ENCODE measurements at regions not wholly inside any gene's neighbourhood (a gene's known extent, or its start where the extent isn't known, plus 50 kb on each side); places are given as distances from the start of the nearest gene placed in this dataset.

DNA sequence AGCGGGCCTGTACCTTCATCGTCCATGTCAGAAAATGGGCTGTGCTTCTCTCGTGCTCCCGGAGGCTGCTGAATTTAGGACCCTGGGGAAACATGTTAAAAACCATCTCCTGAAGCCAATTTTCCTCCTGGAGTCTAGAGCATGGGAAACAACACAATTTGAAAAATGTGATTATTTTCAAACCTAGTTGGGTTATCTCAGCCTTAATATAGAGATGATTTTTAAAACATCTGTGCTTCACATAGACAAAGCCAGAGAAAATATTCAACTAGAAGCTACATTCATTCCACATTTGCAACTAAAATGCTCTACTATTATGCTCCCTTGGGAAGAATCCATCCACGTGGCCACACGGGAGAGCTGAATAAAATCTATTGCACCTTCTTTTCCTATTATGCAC, 225.9 kb upstream of the TMEM72 start:
- ChIA-PET CTCF (no interaction called here), POLR2A (ENCODE audit: unreplicated experiment) (no interaction called here)
- no TSS peak for BruUV-seq (replicated peaks)
- Histone ChIP-seq H4K20me1 (ENCODE audit: insufficient read depth) (no peaks in the 10 kb centered on the region), H3K27me3 (ENCODE audit: insufficient read depth, low read depth) (peaks cover 11% of the 10 kb centered on the region; the same call in 1 of the 2 replicates), H3F3A (ENCODE audit: insufficient read depth, low read depth) (no peaks in the 10 kb centered on the region), H3K79me2 (ENCODE audit: low read depth) (no peaks in the 10 kb centered on the region), H3K9me3 (ENCODE audit: insufficient read depth, low read depth) (no peaks in the 10 kb centered on the region), H3K36me3 (ENCODE audit: low read depth) (no peaks in the 10 kb centered on the region), H3K9me2 (ENCODE audit: insufficient read depth) (0 out of 2 replicates have a peak, but pooled peaks cover 3% of the 10 kb centered on the region), H3K4me1 (replicated peaks; ENCODE audit: insufficient read depth) (no peaks in the 10 kb centered on the region), H2AFZ (no peak overlapping the region), H3K27ac (no peak overlapping the region), H3K4me2 (no peak overlapping the region), H3K4me3 (no peak overlapping the region)
- no peak for DNase-seq
- intact Hi-C loops (cut with micrococcal nuclease; ENCODE audit: unreplicated experiment): no loop called here
- TF ChIP-seq, protein P1, sequence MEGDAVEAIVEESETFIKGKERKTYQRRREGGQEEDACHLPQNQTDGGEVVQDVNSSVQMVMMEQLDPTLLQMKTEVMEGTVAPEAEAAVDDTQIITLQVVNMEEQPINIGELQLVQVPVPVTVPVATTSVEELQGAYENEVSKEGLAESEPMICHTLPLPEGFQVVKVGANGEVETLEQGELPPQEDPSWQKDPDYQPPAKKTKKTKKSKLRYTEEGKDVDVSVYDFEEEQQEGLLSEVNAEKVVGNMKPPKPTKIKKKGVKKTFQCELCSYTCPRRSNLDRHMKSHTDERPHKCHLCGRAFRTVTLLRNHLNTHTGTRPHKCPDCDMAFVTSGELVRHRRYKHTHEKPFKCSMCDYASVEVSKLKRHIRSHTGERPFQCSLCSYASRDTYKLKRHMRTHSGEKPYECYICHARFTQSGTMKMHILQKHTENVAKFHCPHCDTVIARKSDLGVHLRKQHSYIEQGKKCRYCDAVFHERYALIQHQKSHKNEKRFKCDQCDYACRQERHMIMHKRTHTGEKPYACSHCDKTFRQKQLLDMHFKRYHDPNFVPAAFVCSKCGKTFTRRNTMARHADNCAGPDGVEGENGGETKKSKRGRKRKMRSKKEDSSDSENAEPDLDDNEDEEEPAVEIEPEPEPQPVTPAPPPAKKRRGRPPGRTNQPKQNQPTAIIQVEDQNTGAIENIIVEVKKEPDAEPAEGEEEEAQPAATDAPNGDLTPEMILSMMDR (conservative IDR thresholded peaks at IDR 0.05): no peak
- TF ChIP-seq EZH2 (IDR thresholded peaks at IDR 0.05; ENCODE audit: low read depth): no peak

DNA sequence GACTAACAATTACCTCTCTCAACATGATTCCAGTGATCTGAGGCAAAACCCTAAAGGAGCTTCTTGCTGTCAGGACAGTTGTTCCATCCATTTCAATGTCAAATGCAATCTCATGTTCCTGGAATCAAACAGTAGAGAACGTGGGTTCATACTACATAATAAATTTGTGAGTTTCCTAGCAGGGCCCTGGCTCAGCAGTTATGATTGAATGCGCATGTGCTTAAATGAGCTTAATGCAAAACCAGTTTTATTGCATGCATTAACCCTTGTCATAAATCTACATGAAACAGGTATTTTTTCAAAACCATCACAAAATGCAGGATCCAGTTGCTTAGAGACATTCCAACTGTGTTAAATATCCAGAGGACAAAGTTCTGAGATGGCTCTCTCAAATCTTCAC, 225.4 kb upstream of the TMEM72 start:
- H3K9me2 ChIP-seq (ENCODE audit: insufficient read depth): 0 out of 2 replicates have a peak, but pooled peaks cover 3% of the 10 kb centered on the region
- no peaks in the 10 kb centered on the region for H3K36me3 ChIP-seq (ENCODE audit: low read depth)
- H3K4me3 ChIP-seq: no peak overlapping the region
- no peak overlapping the region for H2AFZ ChIP-seq
- no peak overlapping the region for H3K4me2 ChIP-seq
- no peak for DNase-seq
- H3F3A ChIP-seq (ENCODE audit: insufficient read depth, low read depth): no peaks in the 10 kb centered on the region
- ChIA-PET CTCF (no interaction called here), POLR2A (ENCODE audit: unreplicated experiment) (no interaction called here)
- no peaks in the 10 kb centered on the region for H3K9me3 ChIP-seq (ENCODE audit: insufficient read depth, low read depth)
- H3K27me3 ChIP-seq (ENCODE audit: insufficient read depth, low read depth): peaks cover 11% of the 10 kb centered on the region; the same call in 1 of the 2 replicates
- no peaks in the 10 kb centered on the region for H4K20me1 ChIP-seq (ENCODE audit: insufficient read depth)
- intact Hi-C loops (cut with micrococcal nuclease; ENCODE audit: unreplicated experiment): no loop called here
- H3K79me2 ChIP-seq (ENCODE audit: low read depth): no peaks in the 10 kb centered on the region
- no peak overlapping the region for H3K27ac ChIP-seq
- TF ChIP-seq, protein P1 (conservative IDR thresholded peaks at IDR 0.05): no peak
- no peak for TF ChIP-seq EZH2 (IDR thresholded peaks at IDR 0.05; ENCODE audit: low read depth)
- H3K4me1 ChIP-seq (replicated peaks; ENCODE audit: insufficient read depth): no peaks in the 10 kb centered on the region
- BruUV-seq (replicated peaks): no TSS peak

DNA sequence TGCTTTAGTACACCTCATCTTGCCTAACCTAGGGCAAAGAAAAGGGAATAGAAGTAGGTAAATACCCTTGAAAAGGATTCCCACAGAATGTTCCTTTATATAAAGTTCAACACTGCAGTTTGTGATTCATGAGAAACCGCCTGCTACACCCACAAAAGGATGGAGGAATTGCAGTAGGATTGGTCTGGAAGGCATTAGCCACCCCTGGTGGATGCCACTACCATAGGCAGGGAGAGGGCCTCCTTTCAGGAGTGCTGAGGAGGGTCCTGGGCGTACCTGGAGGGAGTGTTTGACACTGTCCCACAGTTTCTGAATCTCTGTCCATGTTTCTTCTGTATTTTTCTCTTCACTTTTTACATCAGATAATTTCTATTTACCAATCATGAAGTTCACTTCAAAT, 221.8 kb upstream of the TMEM72 start:
- no peak overlapping the region for H2AFZ ChIP-seq
- H3K79me2 ChIP-seq (ENCODE audit: low read depth): no peaks in the 10 kb centered on the region
- no peak for TF ChIP-seq EZH2 (IDR thresholded peaks at IDR 0.05; ENCODE audit: low read depth)
- TF ChIP-seq, protein P1 (conservative IDR thresholded peaks at IDR 0.05): no peak
- H3K9me3 ChIP-seq (ENCODE audit: insufficient read depth, low read depth): no peaks in the 10 kb centered on the region
- ChIA-PET POLR2A (ENCODE audit: unreplicated experiment) (no interaction called here), CTCF (no interaction called here)
- intact Hi-C loops (cut with micrococcal nuclease; ENCODE audit: unreplicated experiment): no loop called here
- H3K4me1 ChIP-seq (replicated peaks; ENCODE audit: insufficient read depth): no peaks in the 10 kb centered on the region
- H4K20me1 ChIP-seq (ENCODE audit: insufficient read depth): no peaks in the 10 kb centered on the region
- H3K4me2 ChIP-seq: no peak overlapping the region
- no peak for DNase-seq
- 0 out of 2 replicates have a peak, but pooled peaks cover 3% of the 10 kb centered on the region for H3K9me2 ChIP-seq (ENCODE audit: insufficient read depth)
- H3K27me3 ChIP-seq (ENCODE audit: insufficient read depth, low read depth): 0 out of 2 replicates have a peak, but pooled peaks cover 11% of the 10 kb centered on the region
- no peaks in the 10 kb centered on the region for H3K36me3 ChIP-seq (ENCODE audit: low read depth)
- BruUV-seq (replicated peaks): no TSS peak
- H3K4me3 ChIP-seq: no peak overlapping the region
- no peak overlapping the region for H3K27ac ChIP-seq
- no peaks in the 10 kb centered on the region for H3F3A ChIP-seq (ENCODE audit: insufficient read depth, low read depth)

Data from PC-9 (cell line).